ENCODE measurements at regions not wholly inside any gene's neighbourhood (a gene's known extent, or its start where the extent isn't known, plus 50 kb on each side); places are given as distances from the start of the nearest gene placed in this dataset.
"Not testable (repeated sequence)": the region's sequence is repeated elsewhere in the genome, so short reads cannot be mapped to it uniquely, and the experiment has no call there.

GRCh38 chr2:154576699-154577098 is 121.8 kb upstream of the KCNJ3 start:
- TF ChIP-seq, protein P1, sequence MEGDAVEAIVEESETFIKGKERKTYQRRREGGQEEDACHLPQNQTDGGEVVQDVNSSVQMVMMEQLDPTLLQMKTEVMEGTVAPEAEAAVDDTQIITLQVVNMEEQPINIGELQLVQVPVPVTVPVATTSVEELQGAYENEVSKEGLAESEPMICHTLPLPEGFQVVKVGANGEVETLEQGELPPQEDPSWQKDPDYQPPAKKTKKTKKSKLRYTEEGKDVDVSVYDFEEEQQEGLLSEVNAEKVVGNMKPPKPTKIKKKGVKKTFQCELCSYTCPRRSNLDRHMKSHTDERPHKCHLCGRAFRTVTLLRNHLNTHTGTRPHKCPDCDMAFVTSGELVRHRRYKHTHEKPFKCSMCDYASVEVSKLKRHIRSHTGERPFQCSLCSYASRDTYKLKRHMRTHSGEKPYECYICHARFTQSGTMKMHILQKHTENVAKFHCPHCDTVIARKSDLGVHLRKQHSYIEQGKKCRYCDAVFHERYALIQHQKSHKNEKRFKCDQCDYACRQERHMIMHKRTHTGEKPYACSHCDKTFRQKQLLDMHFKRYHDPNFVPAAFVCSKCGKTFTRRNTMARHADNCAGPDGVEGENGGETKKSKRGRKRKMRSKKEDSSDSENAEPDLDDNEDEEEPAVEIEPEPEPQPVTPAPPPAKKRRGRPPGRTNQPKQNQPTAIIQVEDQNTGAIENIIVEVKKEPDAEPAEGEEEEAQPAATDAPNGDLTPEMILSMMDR (IDR thresholded peaks at IDR 0.05; ENCODE audit: insufficient read depth, low read depth, low read length): not testable (repeated sequence)
- TF ChIP-seq EZH2 (IDR thresholded peaks at IDR 0.05; ENCODE audit: insufficient read depth, low read length): not testable (repeated sequence)
